Peyer's patch (tissue), 4 donors: ENCODE measurements at regions not wholly inside any gene's neighbourhood (a gene's known extent, or its start where the extent isn't known, plus 50 kb on each side); places are given as distances from the start of the nearest gene placed in this dataset.

Experiments used
- DNase-seq, 3 donors: peaks; one replicate each; pipeline ENCODE4 v3.0.0-alpha.2; 2017 to 2019
- H3K27ac ChIP-seq, 4 donors: fragments of 200-600 bp; sonication (generic); one replicate each; pipeline ENCODE4 v1.5.1; 2016 to 2019
- H3K27me3 ChIP-seq, 2 donors: fragments of 200-600 bp; sonication (generic); one replicate each; pipeline ENCODE4 v1.5.1; 2019
- H3K36me3 ChIP-seq, 3 donors: fragments of 200-600 bp; sonication (generic); one replicate each; pipeline ENCODE4 v1.5.1; 2016 to 2019
- H3K4me1 ChIP-seq, 4 donors: fragments of 200-600 bp; sonication (generic); one replicate each; pipeline ENCODE4 v1.5.1; 2016 to 2019
- H3K4me3 ChIP-seq, 4 donors: fragments of 200-600 bp; sonication (generic); 1 replicate in 3 of 4; 2 replicates in 1 of 4; pipeline ENCODE4 v1.5.1; 2016 to 2019; ENCODE audit warnings: mild to moderate bottlenecking in 1 of 4
- H3K9me3 ChIP-seq, 4 donors: fragments of 200-600 bp; sonication (generic); one replicate each; pipeline ENCODE4 v1.5.1; 2016 to 2019; ENCODE audit warnings: mild to moderate bottlenecking in 1 of 4
- CTCF ChIP-seq, 6 experiments: fragments of 450-650 bp in 4 of 6; fragments of 200-600 bp in 2 of 6; sonication (generic) in 1 of 6; IDR thresholded peaks; one replicate each; pipeline ENCODE4 v1.5.1; 2017 to 2019; ENCODE audit warnings: antibody characterized with exemption in 6 of 6, mild to moderate bottlenecking in 3 of 6, moderate library complexity in 1 of 6
- POLR2A ChIP-seq, 2 donors: fragments of 450-650 bp; IDR thresholded peaks; one replicate each; pipeline ENCODE4 v1.5.1; 2017; ENCODE audit warnings: antibody characterized with exemption in 2 of 2, mild to moderate bottlenecking in 2 of 2, moderate library complexity in 2 of 2

- no peak overlapping the region for H3K4me3 ChIP-seq
- no peak for DNase-seq
- no peak overlapping the region for H3K27ac ChIP-seq
- TF ChIP-seq CTCF (IDR thresholded peaks at IDR 0.05) (no peak), POLR2A (IDR thresholded peaks at IDR 0.05) (no peak)
- no peaks in the 10 kb centered on the region for H3K4me1 ChIP-seq
- H3K36me3 ChIP-seq = no peaks in the 10 kb centered on the region
- H3K9me3 ChIP-seq = no peaks in the 10 kb centered on the region
- no peaks in the 10 kb centered on the region for H3K27me3 ChIP-seq
Measured at GRCh38 chr14:87725318-87725717, 267.7 kb downstream of the GALC start.

DNA sequence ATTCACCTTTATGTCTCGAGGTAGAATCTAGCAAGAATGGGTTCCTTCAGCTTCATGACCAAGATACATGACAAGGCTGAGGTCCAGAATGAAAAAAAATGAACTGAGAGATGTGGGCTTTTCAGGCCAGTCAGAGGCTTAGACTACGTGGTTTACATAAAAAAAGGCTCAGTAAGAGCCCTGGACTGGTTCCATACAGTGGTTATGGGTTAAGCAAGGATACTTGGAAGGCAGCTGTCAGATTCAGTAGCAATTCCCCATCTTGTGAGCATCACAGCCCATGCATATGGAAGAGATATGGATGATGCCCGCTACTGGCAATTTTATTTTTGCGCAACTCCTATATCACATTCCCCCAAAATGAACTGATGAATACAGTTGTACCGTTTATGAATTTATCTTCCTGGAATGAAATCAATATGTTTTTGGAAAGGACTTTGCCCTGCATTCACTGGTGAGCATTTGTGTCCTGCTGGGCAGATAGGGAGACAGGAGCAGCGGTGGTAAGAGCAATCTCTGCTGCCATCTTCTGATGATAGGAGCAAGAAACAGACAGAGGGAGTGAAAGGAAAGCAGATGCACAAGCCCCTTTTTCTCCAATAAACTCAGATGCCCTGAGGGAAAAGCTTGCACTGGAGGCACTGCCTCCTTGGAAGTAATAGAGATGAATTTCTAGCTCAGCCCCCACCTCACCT, 280.4 kb downstream of the GALC start:
- TF ChIP-seq POLR2A (IDR thresholded peaks at IDR 0.05) = no peak
- TF ChIP-seq CTCF (IDR thresholded peaks at IDR 0.05) = no peak
- no peak for DNase-seq
- Histone ChIP-seq H3K27ac (no peak overlapping the region), H3K36me3 (no peaks in the 10 kb centered on the region), H3K4me1 (no peaks in the 10 kb centered on the region), H3K4me3 (no peak overlapping the region), H3K27me3 (no peaks in the 10 kb centered on the region), H3K9me3 (no peaks in the 10 kb centered on the region)

DNA sequence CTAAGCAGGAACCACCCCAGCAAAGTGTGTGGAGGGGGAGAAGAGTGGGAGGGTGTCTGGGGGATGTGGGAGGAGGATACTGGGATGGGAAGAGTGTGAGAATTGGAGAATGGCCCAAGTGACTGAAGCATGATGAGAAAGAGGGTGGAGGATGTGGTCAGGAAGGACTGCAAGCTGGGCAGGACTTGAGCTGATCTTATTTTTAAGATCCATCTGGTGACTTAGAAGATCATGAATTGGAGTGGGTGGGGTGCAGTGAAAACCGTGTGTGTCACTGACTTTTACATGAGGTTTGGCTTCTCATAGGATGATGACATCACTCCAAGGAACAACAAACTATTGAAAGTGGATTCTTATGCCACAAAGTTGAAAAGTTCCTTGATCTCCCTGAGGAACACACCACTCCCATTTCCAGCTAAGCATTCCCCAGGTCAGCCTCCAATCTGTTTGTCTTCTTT, 287.5 kb downstream of the GALC start:
- Histone ChIP-seq H3K4me1 (no peaks in the 10 kb centered on the region), H3K4me3 (no peak overlapping the region), H3K27me3 (no peaks in the 10 kb centered on the region), H3K9me3 (no peaks in the 10 kb centered on the region), H3K36me3 (no peaks in the 10 kb centered on the region), H3K27ac (no peak overlapping the region)
- no peak for DNase-seq
- TF ChIP-seq POLR2A (IDR thresholded peaks at IDR 0.05) (no peak), CTCF (IDR thresholded peaks at IDR 0.05) (no peak)

DNA sequence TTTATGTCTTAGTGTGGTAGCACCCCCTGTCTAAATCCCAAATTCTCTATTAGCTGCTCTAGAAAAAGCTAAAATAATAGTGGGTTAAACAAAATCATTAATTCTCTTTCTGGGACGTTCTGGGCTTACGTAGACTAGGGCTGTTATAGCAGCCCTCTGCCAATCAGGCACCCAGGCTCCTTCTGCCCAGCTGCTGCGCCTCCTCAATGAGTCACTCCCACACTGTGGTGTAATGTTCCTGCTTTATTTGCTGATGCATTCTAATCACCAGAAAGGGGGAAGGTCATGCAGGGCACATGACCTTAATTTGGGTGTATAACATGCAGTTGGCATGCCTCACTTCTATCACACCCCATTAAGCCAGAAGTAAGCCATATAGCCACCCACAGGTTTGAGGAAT, 294.5 kb downstream of the GALC start:
- no peak overlapping the region for H3K27ac ChIP-seq
- TF ChIP-seq POLR2A (IDR thresholded peaks at IDR 0.05) = no peak
- TF ChIP-seq CTCF (IDR thresholded peaks at IDR 0.05) = no peak
- H3K36me3 ChIP-seq = no peaks in the 10 kb centered on the region
- H3K4me1 ChIP-seq = no peaks in the 10 kb centered on the region
- no peaks in the 10 kb centered on the region for H3K27me3 ChIP-seq
- H3K9me3 ChIP-seq = no peaks in the 10 kb centered on the region
- no peak for DNase-seq
- no peak overlapping the region for H3K4me3 ChIP-seq

DNA sequence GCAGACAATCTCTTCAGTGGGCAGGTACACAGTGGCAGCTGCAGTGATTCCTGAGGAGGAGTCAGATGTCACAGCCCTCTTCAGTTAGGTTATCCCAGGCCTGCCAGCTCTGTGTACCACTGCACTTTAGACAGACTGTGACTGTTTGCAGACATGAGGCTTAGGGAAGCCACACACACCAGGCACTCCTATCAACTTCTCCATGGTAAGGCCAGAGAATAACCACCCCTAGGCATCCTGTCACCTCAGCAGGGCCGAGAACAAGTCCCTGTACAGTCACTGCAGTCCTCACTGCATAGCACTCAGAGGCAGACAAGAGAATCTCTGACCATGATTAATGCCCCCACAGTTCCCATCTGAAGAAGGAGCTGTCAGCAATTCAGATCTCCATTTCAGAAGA, 296.5 kb downstream of the GALC start:
- Histone ChIP-seq H3K27me3 (no peaks in the 10 kb centered on the region), H3K36me3 (no peaks in the 10 kb centered on the region), H3K27ac (no peak overlapping the region), H3K9me3 (no peaks in the 10 kb centered on the region), H3K4me3 (no peak overlapping the region), H3K4me1 (no peaks in the 10 kb centered on the region)
- DNase-seq = no peak
- TF ChIP-seq POLR2A (IDR thresholded peaks at IDR 0.05) = no peak
- TF ChIP-seq CTCF (IDR thresholded peaks at IDR 0.05) = no peak
